ENCODE measurements at regions not wholly inside any gene's neighbourhood (a gene's known extent, or its start where the extent isn't known, plus 50 kb on each side); places are given as distances from the start of the nearest gene placed in this dataset.

- no peak for TF ChIP-seq CTCF (IDR thresholded peaks at IDR 0.05; ENCODE audit: insufficient read depth, missing control alignments)
- no peak for FAIRE-seq
Measured at GRCh38 chr12:34336619-34337465, 314.5 kb downstream of the ALG10 start.

GRCh38 chr12:34338751-34339150 is 316.5 kb downstream of the ALG10 start:
- no peak for TF ChIP-seq CTCF (IDR thresholded peaks at IDR 0.05; ENCODE audit: insufficient read depth, missing control alignments)
- FAIRE-seq: no peak
- DNase-seq (ENCODE audit: insufficient read length, low spot score): no peak

More at GRCh38 chr12:34336619-34337465, 314.5 kb downstream of the ALG10 start:
- no peak for DNase-seq (ENCODE audit: insufficient read length, low spot score)

- DNase-seq (ENCODE audit: insufficient read length, low spot score): no peak
- no peak for FAIRE-seq
- TF ChIP-seq CTCF (IDR thresholded peaks at IDR 0.05; ENCODE audit: insufficient read depth, missing control alignments): no peak
Measured at GRCh38 chr12:34339922-34340321, 317.6 kb downstream of the ALG10 start.

GRCh38 chr12:34340534-34341361 is 318.5 kb downstream of the ALG10 start:
- no peak for TF ChIP-seq CTCF (IDR thresholded peaks at IDR 0.05; ENCODE audit: insufficient read depth, missing control alignments)
- FAIRE-seq (no peak), DNase-seq (ENCODE audit: insufficient read length, low spot score) (no peak)

GRCh38 chr12:34341362-34341733 is 319.1 kb downstream of the ALG10 start:
- FAIRE-seq: no peak
- no peak for TF ChIP-seq CTCF (IDR thresholded peaks at IDR 0.05; ENCODE audit: insufficient read depth, missing control alignments)
- no peak for DNase-seq (ENCODE audit: insufficient read length, low spot score)

- TF ChIP-seq CTCF (IDR thresholded peaks at IDR 0.05; ENCODE audit: insufficient read depth, missing control alignments): no peak
- FAIRE-seq (no peak), DNase-seq (ENCODE audit: insufficient read length, low spot score) (no peak)
Measured at GRCh38 chr12:34342048-34342447, 319.8 kb downstream of the ALG10 start.
